DND-41 (cell line): ENCODE measurements at regions not wholly inside any gene's neighbourhood (a gene's known extent, or its start where the extent isn't known, plus 50 kb on each side); places are given as distances from the start of the nearest gene placed in this dataset.

Source experiments
- ATAC-seq: fragments of 200-7000 bp; cut with Tn5 transposase; 3 replicates; pipeline ENCODE4 v1.9.1; 2021; ENCODE audit warnings: low read depth; ENCODE audit not compliant: insufficient read depth
- DNase-seq: peaks from one replicate; pipeline ENCODE4 v3.0.0-alpha.2; 2020
- H2AFZ ChIP-seq: 2 replicates; pipeline ENCODE4 v1.6.0; 2012; ENCODE audit warnings: low read depth, low read length
- H3K27ac ChIP-seq: 2 replicates; pipeline ENCODE4 v1.5.1; 2012; ENCODE audit warnings: low read length, inconsistent platforms
- H3K27me3 ChIP-seq: fragments of 200-600 bp; sonication (generic); 2 replicates; pipeline ENCODE4 v1.6.0; 2012; ENCODE audit warnings: low read length, mild to moderate bottlenecking, inconsistent platforms; ENCODE audit not compliant: insufficient read depth, poor library complexity
- H3K36me3 ChIP-seq: 2 replicates; pipeline ENCODE4 v1.5.1; 2012; ENCODE audit warnings: low read length, inconsistent platforms; ENCODE audit not compliant: insufficient read depth
- H3K4me1 ChIP-seq: 2 replicates; pipeline ENCODE4 v1.5.1; 2012; ENCODE audit warnings: mild to moderate bottlenecking, low read length; ENCODE audit not compliant: insufficient read depth
- H3K4me2 ChIP-seq: 2 replicates; pipeline ENCODE4 v1.6.0; 2012; ENCODE audit warnings: mild to moderate bottlenecking, moderate library complexity, low read length, inconsistent platforms; ENCODE audit not compliant: insufficient read depth
- H3K4me3 ChIP-seq, 2 experiments: fragments of 200-600 bp in 1 of 2; shearing (Covaris generic) in 1 of 2; 2 replicates each; pipeline ENCODE4 v1.5.1; 2012 to 2016; ENCODE audit warnings: inconsistent platforms in 2 of 2, low read length in 2 of 2, mild to moderate bottlenecking in 2 of 2, low read depth in 1 of 2, moderate library complexity in 1 of 2
- H3K79me2 ChIP-seq: 2 replicates; pipeline ENCODE4 v1.6.0; 2012; ENCODE audit warnings: low read length, inconsistent platforms; ENCODE audit not compliant: insufficient read depth
- H3K9ac ChIP-seq: 2 replicates; pipeline ENCODE4 v1.6.0; 2012; ENCODE audit warnings: low read depth, mild to moderate bottlenecking, inconsistent platforms, low read length, moderate library complexity
- H3K9me3 ChIP-seq: 2 replicates; pipeline ENCODE4 v1.5.1; 2012; ENCODE audit warnings: low read length, moderate library complexity, mild to moderate bottlenecking, inconsistent platforms; ENCODE audit not compliant: insufficient read depth, severe bottlenecking
- H4K20me1 ChIP-seq: 2 replicates; pipeline ENCODE4 v1.6.0; 2012; ENCODE audit warnings: low read length; ENCODE audit not compliant: insufficient read depth
- EZH2 ChIP-seq: IDR thresholded peaks from 3 replicates; pipeline ENCODE4 v1.6.1; 2012; ENCODE audit warnings: borderline replicate concordance, low read depth, mild to moderate bottlenecking, moderate library complexity, low read length, inconsistent platforms; ENCODE audit not compliant: severe bottlenecking
- TF ChIP-seq, protein P1 (sequence below): IDR thresholded peaks from 2 replicates; pipeline ENCODE4 v1.5.1; 2012; ENCODE audit warnings: borderline replicate concordance, low read length, moderate library complexity, mild to moderate bottlenecking; ENCODE audit not compliant: poor library complexity, severe bottlenecking; ENCODE audit errors: extremely low read depth

DNA sequence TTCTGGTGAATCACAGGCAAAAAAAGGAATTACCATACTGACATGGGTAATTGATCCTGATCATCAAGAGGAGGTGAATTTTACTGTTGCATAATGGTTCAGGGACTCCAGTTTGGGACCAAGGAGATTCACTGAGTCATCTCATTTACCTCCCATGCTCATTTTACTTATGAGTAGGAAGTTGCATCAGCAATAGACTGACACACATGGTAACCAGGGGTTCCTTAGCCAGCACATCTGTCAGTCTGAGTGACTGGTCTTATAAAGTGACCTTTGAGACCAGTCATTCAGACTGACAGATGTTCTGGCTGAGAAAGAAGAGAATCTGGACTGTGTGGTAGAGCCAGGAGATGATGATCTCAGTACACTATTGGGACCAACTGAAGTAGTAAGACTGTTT is 384.6 kb upstream of the CD180 start:
- no peaks in the 10 kb centered on the region for H3K79me2 ChIP-seq
- no peaks in the 10 kb centered on the region for H3K36me3 ChIP-seq
- TF ChIP-seq, protein P1, sequence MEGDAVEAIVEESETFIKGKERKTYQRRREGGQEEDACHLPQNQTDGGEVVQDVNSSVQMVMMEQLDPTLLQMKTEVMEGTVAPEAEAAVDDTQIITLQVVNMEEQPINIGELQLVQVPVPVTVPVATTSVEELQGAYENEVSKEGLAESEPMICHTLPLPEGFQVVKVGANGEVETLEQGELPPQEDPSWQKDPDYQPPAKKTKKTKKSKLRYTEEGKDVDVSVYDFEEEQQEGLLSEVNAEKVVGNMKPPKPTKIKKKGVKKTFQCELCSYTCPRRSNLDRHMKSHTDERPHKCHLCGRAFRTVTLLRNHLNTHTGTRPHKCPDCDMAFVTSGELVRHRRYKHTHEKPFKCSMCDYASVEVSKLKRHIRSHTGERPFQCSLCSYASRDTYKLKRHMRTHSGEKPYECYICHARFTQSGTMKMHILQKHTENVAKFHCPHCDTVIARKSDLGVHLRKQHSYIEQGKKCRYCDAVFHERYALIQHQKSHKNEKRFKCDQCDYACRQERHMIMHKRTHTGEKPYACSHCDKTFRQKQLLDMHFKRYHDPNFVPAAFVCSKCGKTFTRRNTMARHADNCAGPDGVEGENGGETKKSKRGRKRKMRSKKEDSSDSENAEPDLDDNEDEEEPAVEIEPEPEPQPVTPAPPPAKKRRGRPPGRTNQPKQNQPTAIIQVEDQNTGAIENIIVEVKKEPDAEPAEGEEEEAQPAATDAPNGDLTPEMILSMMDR, result no peak
- TF ChIP-seq EZH2, result no peak
- H3K9me3 ChIP-seq, result no peaks in the 10 kb centered on the region
- ATAC-seq (no peak), DNase-seq (no peak)
- no peak overlapping the region for H3K4me3 ChIP-seq
- no peaks in the 10 kb centered on the region for H4K20me1 ChIP-seq
- H3K27me3 ChIP-seq, result no peaks in the 10 kb centered on the region
- H3K4me1 ChIP-seq, result no peaks in the 10 kb centered on the region
- H3K9ac ChIP-seq, result no peak overlapping the region
- no peak overlapping the region for H2AFZ ChIP-seq
- H3K4me2 ChIP-seq, result no peak overlapping the region
- H3K27ac ChIP-seq, result no peak overlapping the region

DNA sequence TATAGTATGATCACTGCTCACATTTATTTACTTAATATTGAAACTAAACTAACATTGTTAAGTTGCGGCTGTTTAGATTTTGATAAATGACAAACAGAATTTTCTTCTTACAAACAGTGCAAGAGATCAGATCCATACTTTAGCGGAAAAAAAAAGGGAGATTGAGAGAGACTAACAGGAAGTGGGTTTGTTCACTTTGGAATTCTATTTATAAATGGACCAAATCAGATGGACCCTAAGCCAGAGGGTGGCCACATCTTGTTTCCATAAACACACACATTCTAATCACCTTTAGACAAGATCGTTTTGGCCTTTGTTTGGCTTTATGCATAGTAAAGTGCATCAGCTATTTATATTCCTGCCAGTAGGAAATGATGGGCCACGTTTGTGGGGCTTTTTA is 381.4 kb upstream of the CD180 start:
- H3K4me2 ChIP-seq, result no peak overlapping the region
- no peak for DNase-seq

DNA sequence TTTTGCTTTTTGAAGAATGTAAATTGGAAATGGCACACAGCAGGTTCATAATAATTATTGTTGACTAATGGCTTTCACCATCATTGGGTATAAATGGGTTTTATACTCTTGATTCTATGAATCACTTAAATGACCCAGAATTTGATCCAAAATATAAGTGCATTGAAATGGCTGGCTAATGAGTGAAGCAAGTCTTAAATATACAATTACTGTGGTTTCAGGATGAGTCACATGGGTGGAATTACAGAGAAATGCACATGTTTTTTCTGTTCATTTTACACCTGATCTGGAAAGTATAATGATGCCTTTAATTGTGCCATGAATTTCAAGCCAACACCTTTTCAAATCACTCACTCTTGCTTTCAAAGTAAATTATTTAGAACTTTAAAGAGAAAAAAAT is 380.8 kb upstream of the CD180 start:
- no peaks in the 10 kb centered on the region for H3K36me3 ChIP-seq
- H4K20me1 ChIP-seq, result no peaks in the 10 kb centered on the region
- no peak overlapping the region for H3K4me3 ChIP-seq
- no peak overlapping the region for H2AFZ ChIP-seq
- no peak overlapping the region for H3K4me2 ChIP-seq
- no peaks in the 10 kb centered on the region for H3K27me3 ChIP-seq
- no peaks in the 10 kb centered on the region for H3K79me2 ChIP-seq
- H3K4me1 ChIP-seq, result no peaks in the 10 kb centered on the region
- no peak for ATAC-seq
- H3K9me3 ChIP-seq, result peaks cover 9% of the 10 kb centered on the region
- TF ChIP-seq, protein P1, result no peak
- no peak for TF ChIP-seq EZH2
- H3K27ac ChIP-seq, result no peak overlapping the region
- H3K9ac ChIP-seq, result no peak overlapping the region
- no peak for DNase-seq

More for the DNA sequence above, 381.4 kb upstream of the CD180 start:
- peaks cover 9% of the 10 kb centered on the region for H3K9me3 ChIP-seq
- TF ChIP-seq, protein P1, result no peak
- TF ChIP-seq EZH2, result no peak
- H3K4me3 ChIP-seq, result no peak overlapping the region
- no peaks in the 10 kb centered on the region for H4K20me1 ChIP-seq
- H2AFZ ChIP-seq, result no peak overlapping the region
- no peak overlapping the region for H3K9ac ChIP-seq
- H3K36me3 ChIP-seq, result no peaks in the 10 kb centered on the region
- no peaks in the 10 kb centered on the region for H3K79me2 ChIP-seq
- H3K27ac ChIP-seq, result no peak overlapping the region
- no peaks in the 10 kb centered on the region for H3K4me1 ChIP-seq
- ATAC-seq, result no peak
- H3K27me3 ChIP-seq, result no peaks in the 10 kb centered on the region

DNA sequence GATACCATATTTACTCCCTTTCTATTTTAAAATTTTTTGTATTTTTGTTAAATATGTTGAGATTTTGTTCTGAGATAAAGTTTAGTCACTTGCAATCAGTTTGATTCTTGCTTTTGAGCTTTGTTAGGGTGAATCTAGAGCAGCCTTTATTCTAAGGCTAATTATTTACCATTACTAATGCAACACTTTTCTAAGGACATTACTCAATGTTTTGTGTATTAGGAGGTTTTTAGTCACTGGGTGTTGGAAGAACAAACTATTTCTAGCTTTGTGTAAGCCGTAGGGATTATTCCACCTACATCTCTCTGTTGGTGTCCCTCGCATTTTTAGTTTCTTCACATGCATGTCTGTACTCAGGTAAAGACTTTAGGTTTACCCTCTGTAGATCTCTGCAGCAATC is 379.5 kb upstream of the CD180 start:
- Histone ChIP-seq H2AFZ (no peak overlapping the region), H3K27me3 (no peaks in the 10 kb centered on the region), H3K27ac (no peak overlapping the region), H3K9ac (no peak overlapping the region), H3K9me3 (peaks cover 9% of the 10 kb centered on the region), H4K20me1 (no peaks in the 10 kb centered on the region), H3K36me3 (no peaks in the 10 kb centered on the region), H3K79me2 (no peaks in the 10 kb centered on the region), H3K4me2 (no peak overlapping the region), H3K4me3 (no peak overlapping the region), H3K4me1 (no peaks in the 10 kb centered on the region)
- TF ChIP-seq, protein P1, result no peak
- no peak for TF ChIP-seq EZH2
- DNase-seq, result no peak
- ATAC-seq, result no peak
